DOHH2 (cell line): ENCODE measurements at regions not wholly inside any gene's neighbourhood (a gene's known extent, or its start where the extent isn't known, plus 50 kb on each side); places are given as distances from the start of the nearest gene placed in this dataset.

Experiments used
- H3F3A ChIP-seq: fragments of 200-600 bp; sonication (generic), shearing (Covaris generic); 2 replicates; pipeline ENCODE4 v1.6.0; 2016; ENCODE audit warnings: antibody characterized with exemption, mild to moderate bottlenecking; ENCODE audit not compliant: control insufficient read depth, insufficient read depth
- H3K27ac ChIP-seq: fragments of 200-600 bp; sonication (generic); 2 replicates; pipeline ENCODE4 v1.5.1; 2014; ENCODE audit warnings: low read depth, mild to moderate bottlenecking, low read length, moderate library complexity
- H3K27me3 ChIP-seq: fragments of 200-600 bp; sonication (generic); 2 replicates; pipeline ENCODE4 v1.6.1; 2014; ENCODE audit warnings: mild to moderate bottlenecking, low read length, mixed read lengths; ENCODE audit not compliant: control insufficient read depth
- H3K36me3 ChIP-seq: fragments of 200-600 bp; sonication (generic); 2 replicates; pipeline ENCODE4 v1.6.1; 2014; ENCODE audit warnings: mild to moderate bottlenecking, low read length, moderate library complexity, mixed read lengths; ENCODE audit not compliant: control insufficient read depth
- H3K4me1 ChIP-seq: fragments of 200-600 bp; sonication (generic); 2 replicates; pipeline ENCODE4 v1.6.1; 2014; ENCODE audit warnings: mild to moderate bottlenecking, low read length, mixed read lengths; ENCODE audit not compliant: control insufficient read depth
- H3K4me2 ChIP-seq: fragments of 200-600 bp; sonication (generic); 2 replicates; pipeline ENCODE4 v1.6.0; 2014; ENCODE audit warnings: mild to moderate bottlenecking, low read length, moderate library complexity
- H3K4me3 ChIP-seq: fragments of 200-600 bp; sonication (generic); 2 replicates; pipeline ENCODE4 v1.5.1; 2014; ENCODE audit warnings: mild to moderate bottlenecking, low read length, mixed read lengths
- H3K79me2 ChIP-seq: fragments of 200-600 bp; sonication (generic); 2 replicates; pipeline ENCODE4 v1.6.1; 2014; ENCODE audit warnings: mild to moderate bottlenecking, low read length, mixed read lengths; ENCODE audit not compliant: control insufficient read depth
- H3K9me2 ChIP-seq: fragments of 200-600 bp; sonication (generic); replicated peaks from 2 replicates; pipeline ENCODE4 v1.6.1; 2014; ENCODE audit warnings: mild to moderate bottlenecking, low read length, mixed read lengths; ENCODE audit not compliant: control insufficient read depth
- H3K9me3 ChIP-seq: fragments of 200-600 bp; sonication (generic); 2 replicates; pipeline ENCODE4 v1.6.1; 2014; ENCODE audit warnings: antibody characterized with exemption, low read length, mixed read lengths; ENCODE audit not compliant: control insufficient read depth, insufficient read depth
- H4K20me1 ChIP-seq: fragments of 200-600 bp; sonication (generic); 2 replicates; pipeline ENCODE4 v1.6.0; 2014; ENCODE audit warnings: low read depth, mild to moderate bottlenecking, antibody characterized with exemption, low read length, moderate library complexity; ENCODE audit not compliant: control insufficient read depth, insufficient read depth
- EZH2phosphoT487 ChIP-seq: fragments of 200-600 bp; sonication (generic); IDR thresholded peaks from 2 replicates; pipeline ENCODE4 v1.6.1; 2017; ENCODE audit warnings: borderline replicate concordance, mild to moderate bottlenecking, antibody characterized with exemption, low read length, moderate library complexity, mixed read lengths
- TF ChIP-seq, protein P1 (sequence below): fragments of 200-600 bp; sonication (generic); IDR thresholded peaks from one replicate; pipeline ENCODE4 v1.5.1; 2014; ENCODE audit warnings: antibody characterized with exemption, mild to moderate bottlenecking, low read depth, low read length; ENCODE audit not compliant: poor library complexity, severe bottlenecking

DNA sequence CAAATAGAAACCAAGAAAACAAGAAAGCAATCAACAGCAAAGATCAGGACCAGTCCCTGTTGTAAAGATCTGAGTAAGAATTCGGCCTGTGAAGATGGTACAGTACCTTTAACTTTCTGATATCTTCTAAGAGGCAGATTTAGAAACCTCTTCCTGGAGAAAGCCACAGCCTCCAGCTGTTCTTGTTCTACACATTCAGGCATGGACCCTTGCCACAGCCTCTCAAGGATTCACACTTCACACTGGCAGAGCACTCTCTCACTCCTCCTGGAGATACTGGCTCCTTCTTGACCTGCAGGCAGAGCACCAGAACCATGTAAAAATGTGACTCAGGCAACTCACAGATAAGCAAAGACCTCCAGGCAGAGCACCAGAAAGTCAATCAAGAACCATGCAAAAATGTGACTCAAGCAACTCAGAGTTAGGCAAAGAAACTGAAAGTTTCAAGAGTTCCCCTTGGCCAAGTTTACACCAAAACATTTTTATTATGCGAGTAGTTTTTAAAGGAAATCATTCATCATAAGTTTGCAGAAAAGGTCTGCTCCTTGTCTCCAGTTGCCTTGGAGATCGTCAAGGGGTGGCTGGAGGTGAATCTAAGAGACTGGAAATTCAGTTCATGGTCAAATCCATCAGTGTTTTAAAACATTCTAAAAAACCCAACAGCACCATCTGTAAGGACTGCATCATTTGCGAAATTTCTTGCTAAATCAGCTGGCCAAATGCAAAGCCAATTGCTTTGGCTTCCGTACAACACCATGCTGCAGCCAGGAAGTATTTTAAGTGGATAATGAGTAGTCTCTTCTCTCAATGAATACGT, 119.3 kb upstream of the MDM1 start:
- Histone ChIP-seq H4K20me1 (no peaks in the 10 kb centered on the region), H3F3A (no peaks in the 10 kb centered on the region), H3K36me3 (no peaks in the 10 kb centered on the region), H3K27me3 (no peaks in the 10 kb centered on the region), H3K79me2 (no peaks in the 10 kb centered on the region), H3K9me3 (no peaks in the 10 kb centered on the region), H3K4me2 (peak overlapping the region; percentile 14; the same call in 1 of the 2 replicates), H3K9me2 (no peaks in the 10 kb centered on the region), H3K4me3 (no peak overlapping the region), H3K4me1 (peaks cover 55% of the 10 kb centered on the region), H3K27ac (no peak overlapping the region)
- TF ChIP-seq, protein P1, sequence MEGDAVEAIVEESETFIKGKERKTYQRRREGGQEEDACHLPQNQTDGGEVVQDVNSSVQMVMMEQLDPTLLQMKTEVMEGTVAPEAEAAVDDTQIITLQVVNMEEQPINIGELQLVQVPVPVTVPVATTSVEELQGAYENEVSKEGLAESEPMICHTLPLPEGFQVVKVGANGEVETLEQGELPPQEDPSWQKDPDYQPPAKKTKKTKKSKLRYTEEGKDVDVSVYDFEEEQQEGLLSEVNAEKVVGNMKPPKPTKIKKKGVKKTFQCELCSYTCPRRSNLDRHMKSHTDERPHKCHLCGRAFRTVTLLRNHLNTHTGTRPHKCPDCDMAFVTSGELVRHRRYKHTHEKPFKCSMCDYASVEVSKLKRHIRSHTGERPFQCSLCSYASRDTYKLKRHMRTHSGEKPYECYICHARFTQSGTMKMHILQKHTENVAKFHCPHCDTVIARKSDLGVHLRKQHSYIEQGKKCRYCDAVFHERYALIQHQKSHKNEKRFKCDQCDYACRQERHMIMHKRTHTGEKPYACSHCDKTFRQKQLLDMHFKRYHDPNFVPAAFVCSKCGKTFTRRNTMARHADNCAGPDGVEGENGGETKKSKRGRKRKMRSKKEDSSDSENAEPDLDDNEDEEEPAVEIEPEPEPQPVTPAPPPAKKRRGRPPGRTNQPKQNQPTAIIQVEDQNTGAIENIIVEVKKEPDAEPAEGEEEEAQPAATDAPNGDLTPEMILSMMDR: no peak

DNA sequence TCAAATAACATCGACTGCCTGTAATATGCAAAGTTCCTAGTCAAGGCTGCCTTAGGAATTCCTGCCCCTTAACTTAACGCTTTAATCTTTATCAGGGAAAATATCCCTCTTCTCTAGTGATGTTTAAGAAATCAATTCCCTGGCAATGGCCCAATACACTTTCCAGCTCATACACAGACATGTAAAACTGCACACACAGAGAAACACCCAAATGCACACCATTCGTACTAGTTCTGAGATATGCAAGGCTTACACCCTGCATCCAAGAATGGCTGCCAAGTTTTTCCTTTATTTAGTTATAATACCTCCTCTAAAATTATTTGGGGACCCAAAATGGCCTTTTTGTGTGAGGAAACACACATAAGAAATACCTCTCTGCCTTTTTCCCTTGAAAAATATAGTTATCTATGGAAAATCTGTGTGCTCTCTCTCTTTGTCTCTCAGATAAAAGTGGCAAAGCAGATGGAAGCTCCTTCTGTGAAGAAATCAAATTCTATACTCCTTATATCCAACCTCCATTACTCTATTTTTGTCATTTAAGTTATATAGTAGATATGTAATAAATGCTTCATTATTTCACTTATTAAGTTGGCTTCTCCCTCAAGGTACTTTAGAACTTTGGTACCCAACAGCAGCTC, 120.0 kb upstream of the MDM1 start:
- Histone ChIP-seq H3K9me3 (no peaks in the 10 kb centered on the region), H3K27ac (no peak overlapping the region), H3K9me2 (no peaks in the 10 kb centered on the region), H3F3A (no peaks in the 10 kb centered on the region), H3K36me3 (no peaks in the 10 kb centered on the region), H4K20me1 (no peaks in the 10 kb centered on the region), H3K4me2 (no peak overlapping the region), H3K4me3 (no peak overlapping the region), H3K4me1 (peaks cover 47% of the 10 kb centered on the region), H3K79me2 (no peaks in the 10 kb centered on the region), H3K27me3 (no peaks in the 10 kb centered on the region)
- TF ChIP-seq, protein P1: no peak
- no peak for TF ChIP-seq EZH2phosphoT487

DNA sequence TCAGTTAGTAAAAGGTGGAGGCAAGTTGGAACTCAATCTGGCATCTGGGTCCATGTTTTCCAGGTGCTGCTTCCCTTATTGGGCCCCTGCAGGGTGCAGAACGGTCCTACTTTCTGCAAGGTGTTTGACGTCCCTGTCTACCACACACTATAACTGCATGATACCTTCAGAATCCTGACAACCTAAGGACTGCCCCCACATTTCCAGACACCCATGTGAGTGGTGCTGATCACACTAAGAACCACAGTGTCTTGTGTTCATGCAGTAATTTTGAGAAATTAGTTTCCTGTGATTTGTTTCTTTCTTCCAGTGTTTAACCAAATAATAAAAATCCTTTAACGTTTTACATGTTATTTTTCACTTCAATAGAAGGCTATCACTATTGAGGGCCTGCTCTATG, 121.1 kb upstream of the MDM1 start:
- no peaks in the 10 kb centered on the region for H4K20me1 ChIP-seq
- H3K36me3 ChIP-seq: no peaks in the 10 kb centered on the region
- H3K4me1 ChIP-seq: peaks cover 37% of the 10 kb centered on the region
- H3K27me3 ChIP-seq: no peaks in the 10 kb centered on the region
- H3K4me2 ChIP-seq: no peak overlapping the region
- H3K4me3 ChIP-seq: no peak overlapping the region
- H3F3A ChIP-seq: no peaks in the 10 kb centered on the region
- no peak overlapping the region for H3K27ac ChIP-seq
- no peaks in the 10 kb centered on the region for H3K79me2 ChIP-seq
- TF ChIP-seq, protein P1: no peak
- TF ChIP-seq EZH2phosphoT487: no peak
- no peaks in the 10 kb centered on the region for H3K9me2 ChIP-seq
- H3K9me3 ChIP-seq: no peaks in the 10 kb centered on the region
